Liver (tissue), 3 donors: ENCODE measurements at regions not wholly inside any gene's neighbourhood (a gene's known extent, or its start where the extent isn't known, plus 50 kb on each side); places are given as distances from the start of the nearest gene placed in this dataset.
"Not testable (repeated sequence)": the region's sequence is repeated elsewhere in the genome, so short reads cannot be mapped to it uniquely, and the experiment has no call there.

ENCODE experiments used
- EGR1 ChIP-seq, 2 donors: IDR thresholded peaks; 2 replicates each; pipeline ENCODE4 v1.6.1; 2016 to 2018; ENCODE audit warnings: antibody characterized with exemption in 2 of 2, low read depth in 2 of 2
- HNF4G ChIP-seq: IDR thresholded peaks from 2 replicates; pipeline ENCODE4 v1.6.1; 2016; ENCODE audit warnings: antibody characterized with exemption
- JUND ChIP-seq, 2 donors: IDR thresholded peaks; 2 replicates each; pipeline ENCODE4 v1.6.1; 2016; ENCODE audit warnings: antibody characterized with exemption in 2 of 2
- RAD21 ChIP-seq, 2 donors: IDR thresholded peaks; 2 replicates each; pipeline ENCODE4 v1.6.1; 2016; ENCODE audit warnings: antibody characterized with exemption in 2 of 2, mild to moderate bottlenecking in 2 of 2
- TAF1 ChIP-seq: conservative IDR thresholded peaks from 2 replicates; pipeline ENCODE4 v1.6.1; 2016; ENCODE audit warnings: antibody characterized with exemption, mild to moderate bottlenecking
- YY1 ChIP-seq: IDR thresholded peaks from 2 replicates; pipeline ENCODE4 v1.6.1; 2016; ENCODE audit warnings: antibody characterized with exemption, mild to moderate bottlenecking
- TF ChIP-seq, protein P1 (sequence below): fragments of 150-350 bp; IDR thresholded peaks from 2 replicates; pipeline ENCODE4 v1.5.1; 2017; ENCODE audit warnings: improper control_type of control experiment, low read depth, low read length; ENCODE audit not compliant: missing input control
- TF ChIP-seq, protein P2 (sequence below): IDR thresholded peaks from 2 replicates; pipeline ENCODE4 v1.6.1; 2016; ENCODE audit warnings: antibody characterized with exemption
- TF ChIP-seq, protein P3 (sequence below): IDR thresholded peaks from 2 replicates; pipeline ENCODE4 v1.6.1; 2016; ENCODE audit warnings: antibody characterized with exemption, mild to moderate bottlenecking
- TF ChIP-seq, protein P4 (sequence below): IDR thresholded peaks from 2 replicates; pipeline ENCODE4 v1.6.1; 2016; ENCODE audit warnings: antibody characterized with exemption
- TF ChIP-seq, protein P5 (sequence below): IDR thresholded peaks from 2 replicates; pipeline ENCODE4 v1.6.1; 2016; ENCODE audit warnings: antibody characterized with exemption
- donor health status: healthy.
- donor health status: healthy.

DNA sequence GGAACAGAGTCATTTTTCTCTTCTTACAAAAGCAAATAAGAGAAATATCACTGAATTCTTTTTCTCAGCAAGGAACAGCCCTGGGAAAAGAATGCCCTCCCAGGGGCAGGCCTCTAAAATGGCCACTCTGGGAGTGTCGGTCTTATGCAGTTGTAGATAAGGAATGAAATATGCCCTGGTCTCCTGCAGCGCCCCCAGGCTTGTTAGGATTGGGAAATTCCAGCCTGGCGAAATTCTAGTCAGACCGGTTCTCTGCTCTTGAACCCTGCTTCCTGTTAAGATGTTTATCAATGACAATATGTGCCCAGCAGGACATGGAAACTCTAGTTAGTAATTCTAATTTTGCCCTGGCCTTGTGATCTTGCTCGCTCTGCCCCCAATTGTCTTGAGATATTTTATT lies 75.5 kb upstream of the SPOPL start:
- TF ChIP-seq, protein P1, sequence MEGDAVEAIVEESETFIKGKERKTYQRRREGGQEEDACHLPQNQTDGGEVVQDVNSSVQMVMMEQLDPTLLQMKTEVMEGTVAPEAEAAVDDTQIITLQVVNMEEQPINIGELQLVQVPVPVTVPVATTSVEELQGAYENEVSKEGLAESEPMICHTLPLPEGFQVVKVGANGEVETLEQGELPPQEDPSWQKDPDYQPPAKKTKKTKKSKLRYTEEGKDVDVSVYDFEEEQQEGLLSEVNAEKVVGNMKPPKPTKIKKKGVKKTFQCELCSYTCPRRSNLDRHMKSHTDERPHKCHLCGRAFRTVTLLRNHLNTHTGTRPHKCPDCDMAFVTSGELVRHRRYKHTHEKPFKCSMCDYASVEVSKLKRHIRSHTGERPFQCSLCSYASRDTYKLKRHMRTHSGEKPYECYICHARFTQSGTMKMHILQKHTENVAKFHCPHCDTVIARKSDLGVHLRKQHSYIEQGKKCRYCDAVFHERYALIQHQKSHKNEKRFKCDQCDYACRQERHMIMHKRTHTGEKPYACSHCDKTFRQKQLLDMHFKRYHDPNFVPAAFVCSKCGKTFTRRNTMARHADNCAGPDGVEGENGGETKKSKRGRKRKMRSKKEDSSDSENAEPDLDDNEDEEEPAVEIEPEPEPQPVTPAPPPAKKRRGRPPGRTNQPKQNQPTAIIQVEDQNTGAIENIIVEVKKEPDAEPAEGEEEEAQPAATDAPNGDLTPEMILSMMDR, result not testable (repeated sequence)
- TF ChIP-seq, protein P2, sequence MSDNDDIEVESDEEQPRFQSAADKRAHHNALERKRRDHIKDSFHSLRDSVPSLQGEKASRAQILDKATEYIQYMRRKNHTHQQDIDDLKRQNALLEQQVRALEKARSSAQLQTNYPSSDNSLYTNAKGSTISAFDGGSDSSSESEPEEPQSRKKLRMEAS, result not testable (repeated sequence)
- TF ChIP-seq, protein P3, sequence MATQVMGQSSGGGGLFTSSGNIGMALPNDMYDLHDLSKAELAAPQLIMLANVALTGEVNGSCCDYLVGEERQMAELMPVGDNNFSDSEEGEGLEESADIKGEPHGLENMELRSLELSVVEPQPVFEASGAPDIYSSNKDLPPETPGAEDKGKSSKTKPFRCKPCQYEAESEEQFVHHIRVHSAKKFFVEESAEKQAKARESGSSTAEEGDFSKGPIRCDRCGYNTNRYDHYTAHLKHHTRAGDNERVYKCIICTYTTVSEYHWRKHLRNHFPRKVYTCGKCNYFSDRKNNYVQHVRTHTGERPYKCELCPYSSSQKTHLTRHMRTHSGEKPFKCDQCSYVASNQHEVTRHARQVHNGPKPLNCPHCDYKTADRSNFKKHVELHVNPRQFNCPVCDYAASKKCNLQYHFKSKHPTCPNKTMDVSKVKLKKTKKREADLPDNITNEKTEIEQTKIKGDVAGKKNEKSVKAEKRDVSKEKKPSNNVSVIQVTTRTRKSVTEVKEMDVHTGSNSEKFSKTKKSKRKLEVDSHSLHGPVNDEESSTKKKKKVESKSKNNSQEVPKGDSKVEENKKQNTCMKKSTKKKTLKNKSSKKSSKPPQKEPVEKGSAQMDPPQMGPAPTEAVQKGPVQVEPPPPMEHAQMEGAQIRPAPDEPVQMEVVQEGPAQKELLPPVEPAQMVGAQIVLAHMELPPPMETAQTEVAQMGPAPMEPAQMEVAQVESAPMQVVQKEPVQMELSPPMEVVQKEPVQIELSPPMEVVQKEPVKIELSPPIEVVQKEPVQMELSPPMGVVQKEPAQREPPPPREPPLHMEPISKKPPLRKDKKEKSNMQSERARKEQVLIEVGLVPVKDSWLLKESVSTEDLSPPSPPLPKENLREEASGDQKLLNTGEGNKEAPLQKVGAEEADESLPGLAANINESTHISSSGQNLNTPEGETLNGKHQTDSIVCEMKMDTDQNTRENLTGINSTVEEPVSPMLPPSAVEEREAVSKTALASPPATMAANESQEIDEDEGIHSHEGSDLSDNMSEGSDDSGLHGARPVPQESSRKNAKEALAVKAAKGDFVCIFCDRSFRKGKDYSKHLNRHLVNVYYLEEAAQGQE, result not testable (repeated sequence)
- TF ChIP-seq RAD21 (IDR thresholded peaks at IDR 0.05); TAF1; EGR1 (IDR thresholded peaks at IDR 0.05; ENCODE audit: low read depth in 2 of 2); HNF4G; JUND (IDR thresholded peaks at IDR 0.05); YY1: not testable (repeated sequence)
- TF ChIP-seq, protein P4, sequence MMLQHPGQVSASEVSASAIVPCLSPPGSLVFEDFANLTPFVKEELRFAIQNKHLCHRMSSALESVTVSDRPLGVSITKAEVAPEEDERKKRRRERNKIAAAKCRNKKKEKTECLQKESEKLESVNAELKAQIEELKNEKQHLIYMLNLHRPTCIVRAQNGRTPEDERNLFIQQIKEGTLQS, result not testable (repeated sequence)
- TF ChIP-seq, protein P5, sequence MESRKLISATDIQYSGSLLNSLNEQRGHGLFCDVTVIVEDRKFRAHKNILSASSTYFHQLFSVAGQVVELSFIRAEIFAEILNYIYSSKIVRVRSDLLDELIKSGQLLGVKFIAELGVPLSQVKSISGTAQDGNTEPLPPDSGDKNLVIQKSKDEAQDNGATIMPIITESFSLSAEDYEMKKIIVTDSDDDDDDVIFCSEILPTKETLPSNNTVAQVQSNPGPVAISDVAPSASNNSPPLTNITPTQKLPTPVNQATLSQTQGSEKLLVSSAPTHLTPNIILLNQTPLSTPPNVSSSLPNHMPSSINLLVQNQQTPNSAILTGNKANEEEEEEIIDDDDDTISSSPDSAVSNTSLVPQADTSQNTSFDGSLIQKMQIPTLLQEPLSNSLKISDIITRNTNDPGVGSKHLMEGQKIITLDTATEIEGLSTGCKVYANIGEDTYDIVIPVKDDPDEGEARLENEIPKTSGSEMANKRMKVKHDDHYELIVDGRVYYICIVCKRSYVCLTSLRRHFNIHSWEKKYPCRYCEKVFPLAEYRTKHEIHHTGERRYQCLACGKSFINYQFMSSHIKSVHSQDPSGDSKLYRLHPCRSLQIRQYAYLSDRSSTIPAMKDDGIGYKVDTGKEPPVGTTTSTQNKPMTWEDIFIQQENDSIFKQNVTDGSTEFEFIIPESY, result not testable (repeated sequence)
